ENCODE measurements at regions not wholly inside any gene's neighbourhood (a gene's known extent, or its start where the extent isn't known, plus 50 kb on each side); places are given as distances from the start of the nearest gene placed in this dataset.

DNA sequence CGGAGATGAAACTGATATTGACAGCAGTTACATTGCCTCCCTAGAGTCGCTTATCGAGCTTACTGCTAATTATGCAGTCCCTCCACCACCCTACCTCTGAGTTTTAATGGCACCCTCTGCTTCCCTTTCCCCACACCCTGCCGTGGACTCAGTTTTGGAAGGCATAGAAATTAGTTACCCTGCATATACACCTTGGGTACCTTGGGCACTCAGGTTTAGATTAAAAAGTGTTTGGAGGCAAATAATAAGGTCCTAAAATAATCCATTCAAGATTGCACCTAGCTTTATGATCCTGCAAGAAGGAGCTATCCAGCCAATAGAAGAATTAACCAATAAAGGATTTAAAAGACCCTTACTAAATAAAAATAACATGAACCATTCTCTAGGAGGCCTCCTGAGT, 117.8 kb upstream of the AGBL1 start:
- no peak overlapping the region for H3K27ac ChIP-seq (ENCODE audit: insufficient read depth, low read depth, low read length)
- no peaks in the 10 kb centered on the region for H3K4me1 ChIP-seq (ENCODE audit: control insufficient read depth, extremely low read depth, insufficient read depth, low read length)
- no peaks in the 10 kb centered on the region for H3K36me3 ChIP-seq (ENCODE audit: control insufficient read depth in 2 of 2, extremely low read depth in 1 of 2, insufficient read depth in 2 of 2, low read length in 2 of 2)
- no peak overlapping the region for H3K9ac ChIP-seq (replicated peaks; ENCODE audit: extremely low read depth, insufficient read depth, low read length)
- H3K9me1 ChIP-seq (replicated peaks; ENCODE audit: control insufficient read depth, extremely low read depth, insufficient read depth, low read length), result no peaks in the 10 kb centered on the region
- intact Hi-C loops (cut with micrococcal nuclease), result no loop called here
- TF ChIP-seq, protein P1, sequence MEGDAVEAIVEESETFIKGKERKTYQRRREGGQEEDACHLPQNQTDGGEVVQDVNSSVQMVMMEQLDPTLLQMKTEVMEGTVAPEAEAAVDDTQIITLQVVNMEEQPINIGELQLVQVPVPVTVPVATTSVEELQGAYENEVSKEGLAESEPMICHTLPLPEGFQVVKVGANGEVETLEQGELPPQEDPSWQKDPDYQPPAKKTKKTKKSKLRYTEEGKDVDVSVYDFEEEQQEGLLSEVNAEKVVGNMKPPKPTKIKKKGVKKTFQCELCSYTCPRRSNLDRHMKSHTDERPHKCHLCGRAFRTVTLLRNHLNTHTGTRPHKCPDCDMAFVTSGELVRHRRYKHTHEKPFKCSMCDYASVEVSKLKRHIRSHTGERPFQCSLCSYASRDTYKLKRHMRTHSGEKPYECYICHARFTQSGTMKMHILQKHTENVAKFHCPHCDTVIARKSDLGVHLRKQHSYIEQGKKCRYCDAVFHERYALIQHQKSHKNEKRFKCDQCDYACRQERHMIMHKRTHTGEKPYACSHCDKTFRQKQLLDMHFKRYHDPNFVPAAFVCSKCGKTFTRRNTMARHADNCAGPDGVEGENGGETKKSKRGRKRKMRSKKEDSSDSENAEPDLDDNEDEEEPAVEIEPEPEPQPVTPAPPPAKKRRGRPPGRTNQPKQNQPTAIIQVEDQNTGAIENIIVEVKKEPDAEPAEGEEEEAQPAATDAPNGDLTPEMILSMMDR (IDR thresholded peaks at IDR 0.05; ENCODE audit: extremely low read depth in 1 of 2, insufficient read depth in 1 of 2, low read depth in 1 of 2, low read length in 2 of 2), result no peak
- no peak for TF ChIP-seq FOS (IDR thresholded peaks at IDR 0.05; ENCODE audit: borderline replicate concordance, insufficient read depth, low read length)
- TF ChIP-seq POLR2AphosphoS5 (IDR thresholded peaks at IDR 0.05; ENCODE audit: insufficient read depth, low read depth, low read length), result no peak
- no peak for TF ChIP-seq POLR2A (IDR thresholded peaks at IDR 0.05; ENCODE audit: low read depth, low read length)
- TF ChIP-seq, protein P2, sequence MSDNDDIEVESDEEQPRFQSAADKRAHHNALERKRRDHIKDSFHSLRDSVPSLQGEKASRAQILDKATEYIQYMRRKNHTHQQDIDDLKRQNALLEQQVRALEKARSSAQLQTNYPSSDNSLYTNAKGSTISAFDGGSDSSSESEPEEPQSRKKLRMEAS (IDR thresholded peaks at IDR 0.05; ENCODE audit: insufficient read depth, insufficient read length), result no peak
- TF ChIP-seq MYC (IDR thresholded peaks at IDR 0.05; ENCODE audit: low read depth, low read length), result no peak
- no peak for TF ChIP-seq JUN (IDR thresholded peaks at IDR 0.05; ENCODE audit: borderline replicate concordance, insufficient read depth, insufficient read length, low read depth)
- TF ChIP-seq GATA2 (IDR thresholded peaks at IDR 0.05; ENCODE audit: insufficient read depth, insufficient read length, low read depth, low read length), result no peak
- no peak for TF ChIP-seq EZH2 (IDR thresholded peaks at IDR 0.05; ENCODE audit: borderline replicate concordance, low read depth, low read length, severe bottlenecking)
- no peaks in the 10 kb centered on the region for H3K79me2 ChIP-seq (ENCODE audit: control insufficient read depth, insufficient read depth, low read length)
- BruUV-seq (replicated peaks), result no TSS peak
- DNase-seq (ENCODE audit: low read depth, low spot score) (no peak), FAIRE-seq (no peak)
- no peaks in the 10 kb centered on the region for H4K20me1 ChIP-seq (replicated peaks; ENCODE audit: control insufficient read depth, extremely low read depth, insufficient read depth, low read length)
- POLR2A ChIA-PET, result no interaction called here
- no peaks in the 10 kb centered on the region for H3K27me3 ChIP-seq (ENCODE audit: control insufficient read depth in 2 of 2, insufficient read depth in 2 of 2, low read length in 2 of 2)
- no peaks in the 10 kb centered on the region for H3K9me3 ChIP-seq (replicated peaks; ENCODE audit: control insufficient read depth, insufficient read depth, low read length)
- dilution Hi-C loops (cut with MboI; ENCODE audit: extremely low pct_ligation_motif_present, low sequenced_read_pairs), result no loop called here
- no peak overlapping the region for H2AFZ ChIP-seq (ENCODE audit: low read depth, low read length)
- H3K4me2 ChIP-seq (ENCODE audit: insufficient read depth, low read length), result no peak overlapping the region
- CTCF ChIA-PET, result no interaction called here
- H3K4me3 ChIP-seq (replicated peaks in 1 of 3; ENCODE audit: insufficient read depth in 1 of 3, low read depth in 1 of 3, low read length in 3 of 3), result no peak overlapping the region

All from endothelial cell of umbilical vein (primary cell).